ENCODE measurements at regions not wholly inside any gene's neighbourhood (a gene's known extent, or its start where the extent isn't known, plus 50 kb on each side); places are given as distances from the start of the nearest gene placed in this dataset.

- no TSS peak for BruUV-seq (replicated peaks)
- ChIA-PET POLR2A (no interaction called here), CTCF (interaction anchor here (0.6 kb wide), 1 partner anchor 94 kb away, joined by 3 read pairs; no protein-coding TSS in a partner anchor)
- Histone ChIP-seq H3K9me3 (no peaks in the 10 kb centered on the region), H3K36me3 (ENCODE audit: control insufficient read depth, insufficient read depth, low read length) (no peaks in the 10 kb centered on the region), H3K4me1 (no peaks in the 10 kb centered on the region), H3K27me3 (replicated peaks; ENCODE audit: control insufficient read depth, insufficient read depth, low read length) (no peaks in the 10 kb centered on the region), H3K4me3 (ENCODE audit: low read depth, low read length) (no peak overlapping the region)
- H3K9me3 Mint-ChIP-seq (ENCODE audit: unreplicated experiment) = peaks cover 12% of the 10 kb centered on the region
- peaks cover 18% of the 10 kb centered on the region for H3K4me1 Mint-ChIP-seq (ENCODE audit: low read depth, unreplicated experiment)
- no peak for TF ChIP-seq CTCF (IDR thresholded peaks at IDR 0.05; ENCODE audit: insufficient read depth in 1 of 2, low read depth in 1 of 2, low read length in 1 of 2, severe bottlenecking in 1 of 2, unreplicated experiment in 1 of 2)
- no peaks in the 10 kb centered on the region for H3K27me3 Mint-ChIP-seq (ENCODE audit: insufficient read depth, unreplicated experiment)
- H3K4me3 Mint-ChIP-seq (ENCODE audit: unreplicated experiment) = no peak overlapping the region
- no peak overlapping the region for H3K27ac Mint-ChIP-seq (ENCODE audit: unreplicated experiment)
- intact Hi-C loops (cut with micrococcal nuclease; ENCODE audit: unreplicated experiment) = no loop called here
- DNase-seq = no peak
- no peaks in the 10 kb centered on the region for H3K36me3 Mint-ChIP-seq (ENCODE audit: insufficient read depth, unreplicated experiment)
Observed at GRCh38 chr13:44266305-44266704, 107.3 kb upstream of the SERP2 start.

GRCh38 chr13:44266772-44267171 is 106.9 kb upstream of the SERP2 start:
- no peaks in the 10 kb centered on the region for H3K9me3 ChIP-seq
- no peaks in the 10 kb centered on the region for H3K36me3 Mint-ChIP-seq (ENCODE audit: insufficient read depth, unreplicated experiment)
- intact Hi-C loops (cut with micrococcal nuclease; ENCODE audit: unreplicated experiment) = no loop called here
- CTCF ChIA-PET = no interaction called here
- peaks cover 12% of the 10 kb centered on the region for H3K9me3 Mint-ChIP-seq (ENCODE audit: unreplicated experiment)
- no peak for TF ChIP-seq CTCF (IDR thresholded peaks at IDR 0.05; ENCODE audit: insufficient read depth in 1 of 2, low read depth in 1 of 2, low read length in 1 of 2, severe bottlenecking in 1 of 2, unreplicated experiment in 1 of 2)
- H3K4me1 ChIP-seq = no peaks in the 10 kb centered on the region
- H3K4me3 Mint-ChIP-seq (ENCODE audit: unreplicated experiment) = no peak overlapping the region
- H3K4me1 Mint-ChIP-seq (ENCODE audit: low read depth, unreplicated experiment) = peaks cover 18% of the 10 kb centered on the region
- H3K4me3 ChIP-seq (ENCODE audit: low read depth, low read length) = no peak overlapping the region
- no peaks in the 10 kb centered on the region for H3K36me3 ChIP-seq (ENCODE audit: control insufficient read depth, insufficient read depth, low read length)
- no peak overlapping the region for H3K27ac Mint-ChIP-seq (ENCODE audit: unreplicated experiment)
- no peaks in the 10 kb centered on the region for H3K27me3 Mint-ChIP-seq (ENCODE audit: insufficient read depth, unreplicated experiment)
- POLR2A ChIA-PET = no interaction called here
- BruUV-seq (replicated peaks) = no TSS peak
- H3K27me3 ChIP-seq (replicated peaks; ENCODE audit: control insufficient read depth, insufficient read depth, low read length) = no peaks in the 10 kb centered on the region
- DNase-seq = no peak

GRCh38 chr13:44267203-44267602 is 106.4 kb upstream of the SERP2 start:
- no peak overlapping the region for H3K4me3 Mint-ChIP-seq (ENCODE audit: unreplicated experiment)
- no peaks in the 10 kb centered on the region for H3K36me3 Mint-ChIP-seq (ENCODE audit: insufficient read depth, unreplicated experiment)
- no peak overlapping the region for H3K4me3 ChIP-seq (ENCODE audit: low read depth, low read length)
- peaks cover 18% of the 10 kb centered on the region for H3K4me1 Mint-ChIP-seq (ENCODE audit: low read depth, unreplicated experiment)
- no peaks in the 10 kb centered on the region for H3K4me1 ChIP-seq
- H3K27me3 Mint-ChIP-seq (ENCODE audit: insufficient read depth, unreplicated experiment) = no peaks in the 10 kb centered on the region
- no peak for DNase-seq
- ChIA-PET POLR2A (interaction anchor here (0.8 kb wide), 1 partner anchor 168 kb away, joined by 3 read pairs; no protein-coding TSS in a partner anchor), CTCF (no interaction called here)
- no TSS peak for BruUV-seq (replicated peaks)
- H3K36me3 ChIP-seq (ENCODE audit: control insufficient read depth, insufficient read depth, low read length) = no peaks in the 10 kb centered on the region
- no peak for TF ChIP-seq CTCF (IDR thresholded peaks at IDR 0.05; ENCODE audit: insufficient read depth in 1 of 2, low read depth in 1 of 2, low read length in 1 of 2, severe bottlenecking in 1 of 2, unreplicated experiment in 1 of 2)
- no peaks in the 10 kb centered on the region for H3K9me3 ChIP-seq
- H3K27ac Mint-ChIP-seq (ENCODE audit: unreplicated experiment) = no peak overlapping the region
- peaks cover 12% of the 10 kb centered on the region for H3K9me3 Mint-ChIP-seq (ENCODE audit: unreplicated experiment)
- no peaks in the 10 kb centered on the region for H3K27me3 ChIP-seq (replicated peaks; ENCODE audit: control insufficient read depth, insufficient read depth, low read length)
- intact Hi-C loops (cut with micrococcal nuclease; ENCODE audit: unreplicated experiment) = no loop called here

All from Caco-2 (cell line).